ENCODE measurements at regions not wholly inside any gene's neighbourhood (a gene's known extent, or its start where the extent isn't known, plus 50 kb on each side); places are given as distances from the start of the nearest gene placed in this dataset.
"Not testable (repeated sequence)": the region's sequence is repeated elsewhere in the genome, so short reads cannot be mapped to it uniquely, and the experiment has no call there.

DNA sequence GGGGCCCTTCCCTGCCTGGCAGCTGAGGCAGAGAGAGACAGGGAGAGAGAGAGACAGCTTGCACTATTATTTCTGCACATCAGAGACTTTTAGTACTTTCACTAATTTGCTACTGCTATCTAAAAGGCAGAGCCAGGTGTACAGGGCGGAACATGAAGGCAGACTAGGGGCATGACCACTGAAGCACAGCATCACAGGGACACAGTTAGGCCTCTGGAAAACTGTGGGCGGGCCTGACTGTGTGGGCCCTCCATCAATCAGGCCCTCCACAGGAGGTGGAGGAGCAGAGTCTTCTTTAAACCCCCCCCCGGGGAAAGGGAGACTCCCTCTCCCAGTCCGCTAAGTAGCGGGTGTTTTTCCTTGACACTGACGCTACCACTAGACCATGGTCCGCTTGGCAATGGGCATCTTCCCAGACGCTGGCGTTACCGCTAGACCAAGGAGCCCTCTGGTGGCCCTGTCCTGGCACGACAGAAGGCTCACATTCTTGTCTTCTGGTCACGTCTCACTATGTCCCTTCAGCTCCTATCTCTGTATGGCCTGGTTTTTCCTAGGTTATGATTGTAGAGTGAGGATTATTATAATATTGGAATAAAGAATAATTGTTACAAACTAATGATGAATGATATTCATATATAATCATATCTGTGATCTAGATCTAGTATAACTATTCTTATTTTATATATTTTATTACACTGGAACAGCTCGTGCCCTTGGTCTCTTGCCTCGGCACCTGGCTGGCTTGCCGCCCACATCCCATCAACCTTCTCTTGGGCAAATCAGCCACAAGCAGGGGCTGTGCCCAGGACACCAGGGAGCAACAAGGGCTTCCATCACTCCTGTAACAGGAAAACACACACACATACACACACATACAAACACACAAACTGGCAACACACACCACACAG lies 60.7 kb upstream of the PPP2R2D start:
- not testable (repeated sequence) for DNase-seq (ENCODE audit: low read depth in 4 of 4, low spot score in 3 of 4)

GRCh38 chr10:131840788-131841118 lies 60.1 kb upstream of the PPP2R2D start:
- no peak for DNase-seq (ENCODE audit: low read depth in 4 of 4, low spot score in 3 of 4)

GRCh38 chr10:131841131-131841660 lies 59.6 kb upstream of the PPP2R2D start:
- DNase-seq (ENCODE audit: low read depth in 4 of 4, low spot score in 3 of 4): no peak

GRCh38 chr10:131841661-131842139 lies 59.1 kb upstream of the PPP2R2D start:
- DNase-seq (ENCODE audit: low read depth in 4 of 4, low spot score in 3 of 4): no peak

DNA sequence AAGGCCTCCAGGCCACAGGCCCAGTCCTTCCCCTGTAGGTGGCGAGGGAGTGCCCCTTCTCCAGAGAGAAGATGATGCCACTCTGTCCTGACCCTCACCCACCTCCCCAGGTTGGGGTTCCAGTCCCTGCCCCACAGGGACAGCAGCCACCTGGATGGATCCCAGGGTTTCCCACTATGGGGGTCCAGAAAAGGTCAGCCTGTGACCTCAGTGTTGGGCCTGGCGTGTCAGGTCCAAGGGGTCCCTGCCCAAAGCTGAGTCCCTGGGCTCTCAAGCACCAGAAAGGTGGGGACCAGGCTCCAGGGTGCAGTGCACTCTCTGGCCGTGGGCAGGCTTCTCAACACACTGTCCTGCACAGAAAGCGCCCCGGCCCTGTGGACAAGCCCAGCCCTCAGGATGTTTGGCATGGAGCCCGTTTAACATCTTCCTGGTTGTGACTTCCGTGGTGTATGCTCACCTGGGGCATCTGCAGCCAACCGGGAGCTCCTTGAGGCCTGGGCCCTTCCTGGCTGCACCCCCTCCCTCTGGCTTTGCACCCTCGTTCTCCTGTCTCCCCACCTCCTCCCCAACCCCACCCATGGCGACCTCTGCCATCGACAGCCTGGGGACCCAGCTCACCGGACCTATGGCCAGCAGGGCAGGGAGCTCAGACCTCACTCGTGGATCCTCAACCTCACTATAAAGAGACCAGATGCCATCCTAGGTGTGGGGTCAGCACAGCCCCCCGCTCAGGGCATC lies 58.3 kb upstream of the PPP2R2D start:
- DNase-seq (ENCODE audit: low read depth in 4 of 4, low spot score in 3 of 4): no peak

- DNase-seq (ENCODE audit: low read depth in 4 of 4, low spot score in 3 of 4): no peak
Measured at GRCh38 chr10:131843089-131843595, 57.7 kb upstream of the PPP2R2D start.

GRCh38 chr10:131843881-131844284 lies 56.9 kb upstream of the PPP2R2D start:
- DNase-seq (ENCODE audit: low read depth in 4 of 4, low spot score in 3 of 4): no peak

- no peak for DNase-seq (ENCODE audit: low read depth in 4 of 4, low spot score in 3 of 4)
Measured at GRCh38 chr10:131844529-131845084, 56.2 kb upstream of the PPP2R2D start.

DNA sequence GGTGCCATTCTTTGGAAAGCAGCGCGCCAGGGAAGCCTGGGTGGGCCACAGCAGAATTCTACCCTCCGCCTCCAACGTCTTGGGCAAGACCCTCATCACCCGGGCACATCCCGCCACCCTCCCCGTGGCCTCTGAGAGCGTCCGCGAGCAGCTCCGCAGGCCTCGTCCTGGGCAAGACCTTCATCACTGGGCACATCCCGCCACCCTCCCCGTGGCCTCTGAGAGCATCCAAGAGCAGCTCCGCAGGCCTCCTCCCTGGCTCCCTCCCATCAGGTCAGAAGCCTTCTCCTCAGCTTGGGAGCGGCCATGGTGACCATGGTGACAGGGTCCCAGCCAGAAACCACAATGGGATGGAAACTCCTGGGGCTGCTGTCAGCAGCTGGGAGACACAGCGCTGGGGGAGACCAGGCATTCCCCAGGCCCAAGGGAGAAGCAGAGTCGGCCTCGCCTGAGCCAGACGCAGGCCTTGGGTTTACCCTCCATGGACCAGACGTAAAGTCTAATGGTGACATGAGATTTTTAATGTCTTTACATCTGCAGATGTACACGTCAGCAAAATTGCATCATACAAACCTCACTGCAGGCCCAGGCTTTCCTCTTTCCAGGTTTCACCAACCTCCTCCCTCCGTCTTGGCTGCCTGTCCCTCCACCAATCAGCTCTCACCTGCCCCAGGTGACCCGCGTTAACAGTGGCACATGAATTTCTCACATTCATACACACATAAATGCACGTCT lies 55.1 kb upstream of the PPP2R2D start:
- DNase-seq (ENCODE audit: low read depth in 4 of 4, low spot score in 3 of 4): no peak

GRCh38 chr10:131846240-131847101 lies 54.3 kb upstream of the PPP2R2D start:
- DNase-seq (ENCODE audit: low read depth in 4 of 4, low spot score in 3 of 4): no peak

- no peak for DNase-seq (ENCODE audit: low read depth in 4 of 4, low spot score in 3 of 4)
Measured at GRCh38 chr10:131847241-131847783, 53.5 kb upstream of the PPP2R2D start.

DNA sequence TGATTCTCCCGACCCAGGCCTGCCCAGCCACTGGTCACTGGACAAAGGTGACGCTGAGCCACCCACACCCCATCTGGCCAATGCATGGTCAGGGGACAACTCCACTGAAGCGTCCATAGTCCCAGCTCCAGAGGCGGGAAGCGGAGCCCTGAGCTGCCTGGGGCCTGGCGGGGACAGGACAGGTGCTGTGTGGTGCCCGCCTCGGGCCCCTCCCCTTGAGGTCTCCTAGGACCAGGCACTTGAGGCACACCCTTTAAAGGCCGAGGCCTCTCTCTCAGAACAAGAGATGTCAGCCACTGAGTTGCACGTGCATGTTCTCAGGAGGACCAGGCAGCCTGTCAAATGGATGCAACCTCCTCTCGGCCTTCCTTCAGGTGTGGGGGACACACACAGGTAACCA lies 52.5 kb upstream of the PPP2R2D start:
- no peak for DNase-seq (ENCODE audit: low read depth in 4 of 4, low spot score in 3 of 4)

DNA sequence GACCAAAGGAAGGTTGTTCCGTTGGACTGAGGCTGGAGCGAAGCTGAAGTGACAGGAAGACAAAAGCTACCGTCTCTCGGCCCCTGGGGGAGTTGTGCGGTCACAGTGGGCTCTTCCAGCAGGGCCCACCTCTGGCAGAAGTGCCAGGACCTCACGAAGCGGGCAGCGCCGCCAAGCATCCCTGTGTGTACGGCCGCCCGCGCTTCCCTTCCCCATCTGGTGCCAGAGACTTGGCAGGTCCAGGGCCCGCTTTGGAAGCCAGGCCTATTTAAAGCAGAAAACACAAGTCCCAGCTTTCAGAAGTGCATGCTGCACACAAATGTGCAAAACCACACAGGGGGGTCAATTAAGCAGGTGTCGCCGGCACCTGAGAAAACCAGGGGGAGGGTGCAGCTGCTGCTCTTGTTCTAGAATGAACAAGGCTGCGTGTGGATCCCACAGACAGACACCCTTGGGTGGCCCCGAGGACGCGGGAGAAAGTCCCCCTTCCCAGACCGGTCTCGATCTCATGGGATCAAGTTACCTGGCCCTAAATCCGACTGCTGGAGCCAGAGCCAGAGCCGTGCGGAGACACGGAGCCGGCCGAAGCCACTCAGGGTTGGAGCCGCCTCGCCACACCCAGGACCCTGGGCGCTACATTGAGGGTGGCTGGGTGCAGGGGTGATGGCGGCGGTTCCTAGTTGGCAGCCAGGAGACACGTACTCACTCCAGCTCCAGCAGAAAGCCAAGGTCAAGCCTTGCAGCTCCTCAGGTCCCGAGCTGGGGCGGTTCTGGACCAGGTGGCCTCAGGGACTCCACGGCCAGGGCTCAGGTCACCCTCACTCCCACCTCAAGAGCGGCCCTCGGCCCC lies 51.8 kb upstream of the PPP2R2D start:
- no peak for DNase-seq (ENCODE audit: low read depth in 4 of 4, low spot score in 3 of 4)

DNA sequence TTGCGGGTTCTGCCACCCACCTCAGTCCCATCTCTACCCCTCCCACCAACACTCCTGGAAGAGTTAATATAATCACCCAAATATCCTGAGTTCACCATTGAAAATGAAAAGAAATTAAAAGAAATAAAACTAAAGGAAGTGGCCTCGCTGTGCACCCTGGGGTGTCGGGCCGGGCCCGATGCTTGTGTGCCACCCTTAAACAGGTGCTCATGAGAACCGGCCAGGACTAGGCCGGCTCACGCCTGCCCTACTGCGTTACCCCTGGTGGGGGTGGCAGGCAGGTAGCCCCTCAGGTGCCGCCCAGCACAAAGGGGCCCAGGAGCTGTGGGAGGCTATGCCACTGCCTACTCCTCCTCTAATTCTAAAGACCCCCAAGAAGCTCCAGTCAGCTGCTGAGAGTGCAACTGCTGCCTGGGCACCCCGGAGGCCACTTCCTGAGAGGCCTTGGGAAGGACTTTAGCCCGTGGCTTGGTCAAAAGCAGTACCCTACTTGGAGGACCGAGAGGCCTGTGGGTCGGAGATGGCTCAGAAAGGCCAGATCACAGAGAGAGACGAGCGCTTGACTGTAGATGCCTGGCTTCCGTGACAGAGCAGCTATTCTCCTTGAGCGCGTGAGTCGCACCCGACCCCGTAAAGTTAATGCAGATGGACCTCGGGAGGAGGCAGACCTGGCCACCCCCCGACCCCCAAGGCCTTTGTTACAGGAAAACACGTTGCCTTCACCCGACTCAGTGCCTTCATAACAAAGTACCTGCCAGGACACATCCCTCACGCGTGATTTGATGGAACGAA lies 51.0 kb upstream of the PPP2R2D start:
- DNase-seq (ENCODE audit: low read depth in 4 of 4, low spot score in 3 of 4): no peak

- DNase-seq (ENCODE audit: low read depth in 4 of 4, low spot score in 3 of 4): no peak
Measured at GRCh38 chr10:131850383-131850870, 50.4 kb upstream of the PPP2R2D start.
